WTC11 (cell line): ENCODE measurements at regions not wholly inside any gene's neighbourhood (a gene's known extent, or its start where the extent isn't known, plus 50 kb on each side); places are given as distances from the start of the nearest gene placed in this dataset.

ENCODE experiments used
- ATF1 ChIP-seq: sonication (generic); formaldehyde crosslinking; IDR thresholded peaks from 2 replicates; pipeline ENCODE4 v1.8.1; 2023; ENCODE audit warnings: mild to moderate bottlenecking, moderate library complexity, missing genetic modification reagents
- CBFB ChIP-seq: sonication (generic); formaldehyde crosslinking; IDR thresholded peaks from 2 replicates; pipeline ENCODE4 v1.8.1; 2022; ENCODE audit warnings: mild to moderate bottlenecking, low read depth, missing genetic modification reagents
- CREM ChIP-seq: sonication (generic); formaldehyde crosslinking; IDR thresholded peaks from 2 replicates; pipeline ENCODE4 v1.8.1; 2022; ENCODE audit warnings: mild to moderate bottlenecking, missing genetic modification reagents, moderate library complexity
- ESRRA ChIP-seq: sonication (generic); formaldehyde crosslinking; IDR thresholded peaks from 2 replicates; pipeline ENCODE4 v1.8.1; 2022; ENCODE audit warnings: mild to moderate bottlenecking, missing genetic modification reagents, borderline replicate concordance
- ETV6 ChIP-seq: sonication (generic); formaldehyde crosslinking; IDR thresholded peaks from 2 replicates; pipeline ENCODE4 v1.8.1; 2022; ENCODE audit warnings: mild to moderate bottlenecking, missing genetic modification reagents
- NR3C1 ChIP-seq: sonication (generic); formaldehyde crosslinking; conservative IDR thresholded peaks from 2 replicates; pipeline ENCODE4 v1.8.1; 2023; ENCODE audit warnings: low read depth, mild to moderate bottlenecking, missing genetic modification reagents
- SP1 ChIP-seq: sonication (generic); formaldehyde crosslinking; conservative IDR thresholded peaks from 2 replicates; pipeline ENCODE4 v1.8.1; 2022; ENCODE audit warnings: missing genetic modification reagents
- ZNF121 ChIP-seq: sonication (generic); formaldehyde crosslinking; IDR thresholded peaks from 2 replicates; pipeline ENCODE4 v1.8.0; 2023; ENCODE audit warnings: missing genetic modification reagents
- TF ChIP-seq, protein P1 (sequence below): fragments of 200-600 bp; IDR thresholded peaks from 2 replicates; pipeline ENCODE4 v1.8.0; 2022; ENCODE audit warnings: antibody characterized with exemption
- TF ChIP-seq, protein P2 (sequence below): sonication (generic); formaldehyde crosslinking; IDR thresholded peaks from 2 replicates; pipeline ENCODE4 v1.8.1; 2023; ENCODE audit warnings: mild to moderate bottlenecking, missing genetic modification reagents, moderate library complexity
- TF ChIP-seq, protein P3 (sequence below): fragments of 250-450 bp; sonication (Bioruptor Pico); IDR thresholded peaks from 2 replicates; pipeline ENCODE4 v1.9.0; 2021; ENCODE audit warnings: mild to moderate bottlenecking
- TF ChIP-seq, protein P4 (sequence below): sonication (generic); formaldehyde crosslinking; IDR thresholded peaks from 2 replicates; pipeline ENCODE4 v1.8.1; 2022; ENCODE audit warnings: low read depth, missing genetic modification reagents, borderline replicate concordance

DNA sequence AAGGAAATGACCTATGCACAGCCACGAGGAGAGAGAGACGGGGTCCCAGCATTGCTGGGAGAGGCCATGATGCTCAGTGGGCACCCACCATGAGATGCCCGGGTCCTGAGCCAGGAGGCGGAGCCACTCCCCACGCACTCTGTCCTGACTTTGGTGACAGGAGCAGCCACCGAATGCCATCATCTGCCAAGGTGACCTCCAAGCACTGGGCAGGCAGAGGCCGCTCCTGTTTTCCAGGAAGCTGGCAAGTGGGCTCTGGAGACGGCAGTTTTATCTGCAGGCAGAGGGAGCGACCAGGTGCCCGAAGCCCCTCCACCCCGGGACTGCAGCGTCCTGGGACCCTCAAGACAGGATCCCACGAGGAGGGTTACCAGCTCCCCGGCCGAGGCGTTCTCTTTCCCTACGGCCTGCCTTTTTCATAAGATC, 453.9 kb downstream of the BRD1 start:
- TF ChIP-seq, protein P1, sequence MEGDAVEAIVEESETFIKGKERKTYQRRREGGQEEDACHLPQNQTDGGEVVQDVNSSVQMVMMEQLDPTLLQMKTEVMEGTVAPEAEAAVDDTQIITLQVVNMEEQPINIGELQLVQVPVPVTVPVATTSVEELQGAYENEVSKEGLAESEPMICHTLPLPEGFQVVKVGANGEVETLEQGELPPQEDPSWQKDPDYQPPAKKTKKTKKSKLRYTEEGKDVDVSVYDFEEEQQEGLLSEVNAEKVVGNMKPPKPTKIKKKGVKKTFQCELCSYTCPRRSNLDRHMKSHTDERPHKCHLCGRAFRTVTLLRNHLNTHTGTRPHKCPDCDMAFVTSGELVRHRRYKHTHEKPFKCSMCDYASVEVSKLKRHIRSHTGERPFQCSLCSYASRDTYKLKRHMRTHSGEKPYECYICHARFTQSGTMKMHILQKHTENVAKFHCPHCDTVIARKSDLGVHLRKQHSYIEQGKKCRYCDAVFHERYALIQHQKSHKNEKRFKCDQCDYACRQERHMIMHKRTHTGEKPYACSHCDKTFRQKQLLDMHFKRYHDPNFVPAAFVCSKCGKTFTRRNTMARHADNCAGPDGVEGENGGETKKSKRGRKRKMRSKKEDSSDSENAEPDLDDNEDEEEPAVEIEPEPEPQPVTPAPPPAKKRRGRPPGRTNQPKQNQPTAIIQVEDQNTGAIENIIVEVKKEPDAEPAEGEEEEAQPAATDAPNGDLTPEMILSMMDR: no peak
- TF ChIP-seq ESRRA (CRISPR knock-in tag) (no peak), ATF1 (CRISPR knock-in tag) (no peak), CBFB (no peak), ETV6 (no peak), CREM (no peak), ZNF121 (CRISPR knock-in tag) (no peak), SP1 (CRISPR knock-in tag) (no peak), NR3C1 (no peak)
- TF ChIP-seq, protein P2, sequence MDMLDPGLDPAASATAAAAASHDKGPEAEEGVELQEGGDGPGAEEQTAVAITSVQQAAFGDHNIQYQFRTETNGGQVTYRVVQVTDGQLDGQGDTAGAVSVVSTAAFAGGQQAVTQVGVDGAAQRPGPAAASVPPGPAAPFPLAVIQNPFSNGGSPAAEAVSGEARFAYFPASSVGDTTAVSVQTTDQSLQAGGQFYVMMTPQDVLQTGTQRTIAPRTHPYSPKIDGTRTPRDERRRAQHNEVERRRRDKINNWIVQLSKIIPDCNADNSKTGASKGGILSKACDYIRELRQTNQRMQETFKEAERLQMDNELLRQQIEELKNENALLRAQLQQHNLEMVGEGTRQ (CRISPR knock-in tag): no peak
- TF ChIP-seq, protein P3, sequence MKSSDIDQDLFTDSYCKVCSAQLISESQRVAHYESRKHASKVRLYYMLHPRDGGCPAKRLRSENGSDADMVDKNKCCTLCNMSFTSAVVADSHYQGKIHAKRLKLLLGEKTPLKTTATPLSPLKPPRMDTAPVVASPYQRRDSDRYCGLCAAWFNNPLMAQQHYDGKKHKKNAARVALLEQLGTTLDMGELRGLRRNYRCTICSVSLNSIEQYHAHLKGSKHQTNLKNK (CRISPR knock-in tag): no peak
- TF ChIP-seq, protein P4, sequence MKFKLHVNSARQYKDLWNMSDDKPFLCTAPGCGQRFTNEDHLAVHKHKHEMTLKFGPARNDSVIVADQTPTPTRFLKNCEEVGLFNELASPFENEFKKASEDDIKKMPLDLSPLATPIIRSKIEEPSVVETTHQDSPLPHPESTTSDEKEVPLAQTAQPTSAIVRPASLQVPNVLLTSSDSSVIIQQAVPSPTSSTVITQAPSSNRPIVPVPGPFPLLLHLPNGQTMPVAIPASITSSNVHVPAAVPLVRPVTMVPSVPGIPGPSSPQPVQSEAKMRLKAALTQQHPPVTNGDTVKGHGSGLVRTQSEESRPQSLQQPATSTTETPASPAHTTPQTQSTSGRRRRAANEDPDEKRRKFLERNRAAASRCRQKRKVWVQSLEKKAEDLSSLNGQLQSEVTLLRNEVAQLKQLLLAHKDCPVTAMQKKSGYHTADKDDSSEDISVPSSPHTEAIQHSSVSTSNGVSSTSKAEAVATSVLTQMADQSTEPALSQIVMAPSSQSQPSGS (CRISPR knock-in tag): no peak
